GM12878 (cell line): ENCODE measurements at regions not wholly inside any gene's neighbourhood (a gene's known extent, or its start where the extent isn't known, plus 50 kb on each side); places are given as distances from the start of the nearest gene placed in this dataset.

Source experiments
- ATAC-seq: fragments of 200-7000 bp; cut with Tn5 transposase; 3 replicates; pipeline ENCODE4 v1.9.1; 2020; ENCODE audit warnings: mild to moderate bottlenecking, moderate library complexity
- BruUV-seq: library from RNA; stranded (reverse); fragments of 400-500 nt; replicated peaks from 2 replicates; lab custom pipeline; 2021; lab: Mats Ljungman, UMichigan
- CTCF ChIA-PET: fragments of 300-600 bp; sonication (Branson Sonifier 250); formaldehyde crosslinking; extraction: SDS; loops from one replicate; lab custom pipeline; 2021; ENCODE audit warnings: inconsistent platforms; lab: Yijun Ruan, JAX
- POLR2A ChIA-PET: fragments of 350-600 bp; formaldehyde crosslinking; extraction: SDS; loops from one replicate; lab custom pipeline; 2021; ENCODE audit warnings: inconsistent platforms; lab: Charles Lee
- RAD21 ChIA-PET: fragments of 300-600 bp; sonication (Branson Sonifier 250); formaldehyde crosslinking; loops from one replicate; lab custom pipeline; 2023; ENCODE audit warnings: antibody characterized with exemption; ENCODE audit not compliant: unreplicated experiment; lab: Charles Lee
- SMC1A ChIA-PET: fragments of 300-600 bp; sonication (Branson Sonifier 250); formaldehyde crosslinking; loops from one replicate; lab custom pipeline; 2023; ENCODE audit not compliant: unreplicated experiment, uncharacterized antibody; lab: Charles Lee
- DNase-seq: peaks from one replicate; pipeline ENCODE4 v3.0.0-alpha.2; 2011; ENCODE audit warnings: low read depth, low spot score
- FAIRE-seq: peaks from 3 replicates; lab custom pipeline; 2011; peaks lifted over from hg19 to GRCh38; lab: Jason Lieb, UNC
- H2AFZ ChIP-seq: 2 replicates; pipeline ENCODE4 v1.6.0; 2011; ENCODE audit warnings: low read depth, low read length, control low read depth; ENCODE audit not compliant: control insufficient read depth
- H3K27ac ChIP-seq: 2 replicates; pipeline ENCODE4 v1.5.1; 2011; ENCODE audit warnings: control low read depth; ENCODE audit not compliant: control insufficient read depth, insufficient read depth
- H3K27me3 ChIP-seq, 2 experiments: replicated peaks in 1 of 2; 2 replicates each; pipeline versions ENCODE4 v1.6.0 to v1.6.1; 2011; ENCODE audit warnings: low read length in 1 of 2; ENCODE audit not compliant: control insufficient read depth in 2 of 2, insufficient read depth in 2 of 2
- H3K36me3 ChIP-seq, 2 experiments: 2 replicates each; pipeline ENCODE4 v1.5.1; 2011; ENCODE audit warnings: low read length in 1 of 2; ENCODE audit not compliant: control insufficient read depth in 2 of 2, insufficient read depth in 2 of 2
- H3K4me1 ChIP-seq: 2 replicates; pipeline ENCODE4 v1.6.1; 2011; ENCODE audit warnings: mild to moderate bottlenecking, low read length, moderate library complexity, mixed read lengths; ENCODE audit not compliant: control insufficient read depth, insufficient read depth
- H3K4me2 ChIP-seq: 2 replicates; pipeline ENCODE4 v1.6.0; 2011; ENCODE audit warnings: control low read depth; ENCODE audit not compliant: control insufficient read depth, insufficient read depth
- H3K4me3 ChIP-seq: fragments of 200-600 bp; sonication (generic); 2 replicates; pipeline ENCODE4 v1.5.1; 2016
- H3K79me2 ChIP-seq: 2 replicates; pipeline ENCODE4 v1.6.0; 2011; ENCODE audit warnings: low read length; ENCODE audit not compliant: control insufficient read depth, insufficient read depth
- H3K9ac ChIP-seq: 2 replicates; pipeline ENCODE4 v1.8.0; 2011; ENCODE audit warnings: low read length, control low read depth, mixed read lengths; ENCODE audit not compliant: control insufficient read depth, insufficient read depth
- H3K9me3 ChIP-seq: replicated peaks from 3 replicates; pipeline ENCODE4 v1.5.1; 2011; ENCODE audit warnings: mild to moderate bottlenecking, low read length; ENCODE audit not compliant: control insufficient read depth, insufficient read depth
- H4K20me1 ChIP-seq: 2 replicates; pipeline ENCODE4 v1.6.0; 2011; ENCODE audit not compliant: control insufficient read depth, insufficient read depth
- BCL11A ChIP-seq: IDR thresholded peaks from 2 replicates; pipeline ENCODE4 v1.6.1; 2011; ENCODE audit warnings: low read depth, low read length
- CBX3 ChIP-seq: fragments of 200-600 bp; sonication (generic); IDR thresholded peaks from 2 replicates; pipeline ENCODE4 v1.6.1; 2016; ENCODE audit warnings: low read depth, borderline replicate concordance
- EED ChIP-seq: sonication (generic); IDR thresholded peaks from 2 replicates; pipeline ENCODE4 v1.6.1; 2016; ENCODE audit warnings: antibody characterized with exemption, low read depth
- IRF4 ChIP-seq: IDR thresholded peaks from 2 replicates; pipeline ENCODE4 v1.6.1; 2011; ENCODE audit warnings: low read depth, low read length
- KLF5 ChIP-seq: fragments of 450-650 bp; IDR thresholded peaks from 2 replicates; pipeline ENCODE4 v1.6.1; 2014; ENCODE audit warnings: mild to moderate bottlenecking; ENCODE audit not compliant: partially characterized antibody
- PAX5 ChIP-seq: IDR thresholded peaks from 2 replicates; pipeline ENCODE4 v1.6.1; 2011; ENCODE audit warnings: low read depth, low read length, borderline replicate concordance
- POLR2AphosphoS2 ChIP-seq: IDR thresholded peaks from 2 replicates; pipeline ENCODE4 v1.6.1; 2011; ENCODE audit warnings: low read depth, mild to moderate bottlenecking, low read length, improper control_type of control experiment, moderate library complexity
- POU2F2 ChIP-seq: IDR thresholded peaks from 3 replicates; pipeline ENCODE4 v1.6.1; 2011; ENCODE audit warnings: low read depth, mild to moderate bottlenecking, low read length, borderline replicate concordance
- RBBP5 ChIP-seq: fragments of 200-600 bp; sonication (generic); conservative IDR thresholded peaks from 2 replicates; pipeline ENCODE4 v1.6.1; 2016
- SMARCA5 ChIP-seq: fragments of 450-650 bp; IDR thresholded peaks from 2 replicates; pipeline ENCODE4 v1.6.1; 2017; ENCODE audit warnings: mild to moderate bottlenecking
- SRF ChIP-seq, 2 experiments: IDR thresholded peaks; 2 replicates each; pipeline ENCODE4 v1.6.1; 2011; ENCODE audit warnings: low read depth in 2 of 2, low read length in 2 of 2, mild to moderate bottlenecking in 1 of 2, moderate library complexity in 1 of 2
- SUZ12 ChIP-seq: fragments of 200-600 bp; sonication (generic); IDR thresholded peaks from one replicate; pipeline ENCODE4 v1.6.1; 2018; ENCODE audit warnings: antibody characterized with exemption, mild to moderate bottlenecking; ENCODE audit not compliant: unreplicated experiment
- WGBS: methylation state at CpG from one replicate; pipeline ENCODE4 v1.1.6; 2016; ENCODE audit warnings: low lambda C conversion rate; ENCODE audit not compliant: insufficient replicate concordance, insufficient coverage; ENCODE audit errors: missing lambda C conversion rate; 5-methylcytosine and 5-hydroxymethylcytosine counted together
- in situ Hi-C: fragments of 300-500 bp; cut with MboI; formaldehyde crosslinking; loops from 9 replicates; pipeline ENCODE4 v1.14.3; 2018; ENCODE audit warnings: mixed read lengths
- intact Hi-C: fragments of 100-400 bp; cut with micrococcal nuclease; formaldehyde crosslinking; loops from one replicate; pipeline ENCODE4 v1.14.2; 2022; ENCODE audit not compliant: unreplicated experiment
- TF ChIP-seq, protein P1 (sequence below): fragments of 450-650 bp; IDR thresholded peaks from 2 replicates; pipeline ENCODE4 v1.6.1; 2016; ENCODE audit warnings: mild to moderate bottlenecking
- TF ChIP-seq, protein P2 (sequence below): fragments of 450-650 bp; formaldehyde crosslinking; IDR thresholded peaks from 2 replicates; pipeline ENCODE4 v1.4.0; 2020; ENCODE audit warnings: mild to moderate bottlenecking, moderate library complexity
- TF ChIP-seq, protein P3 (sequence below): IDR thresholded peaks from 2 replicates; pipeline ENCODE4 v1.6.1; 2012; ENCODE audit warnings: low read depth, low read length, improper control_type of control experiment

DNA sequence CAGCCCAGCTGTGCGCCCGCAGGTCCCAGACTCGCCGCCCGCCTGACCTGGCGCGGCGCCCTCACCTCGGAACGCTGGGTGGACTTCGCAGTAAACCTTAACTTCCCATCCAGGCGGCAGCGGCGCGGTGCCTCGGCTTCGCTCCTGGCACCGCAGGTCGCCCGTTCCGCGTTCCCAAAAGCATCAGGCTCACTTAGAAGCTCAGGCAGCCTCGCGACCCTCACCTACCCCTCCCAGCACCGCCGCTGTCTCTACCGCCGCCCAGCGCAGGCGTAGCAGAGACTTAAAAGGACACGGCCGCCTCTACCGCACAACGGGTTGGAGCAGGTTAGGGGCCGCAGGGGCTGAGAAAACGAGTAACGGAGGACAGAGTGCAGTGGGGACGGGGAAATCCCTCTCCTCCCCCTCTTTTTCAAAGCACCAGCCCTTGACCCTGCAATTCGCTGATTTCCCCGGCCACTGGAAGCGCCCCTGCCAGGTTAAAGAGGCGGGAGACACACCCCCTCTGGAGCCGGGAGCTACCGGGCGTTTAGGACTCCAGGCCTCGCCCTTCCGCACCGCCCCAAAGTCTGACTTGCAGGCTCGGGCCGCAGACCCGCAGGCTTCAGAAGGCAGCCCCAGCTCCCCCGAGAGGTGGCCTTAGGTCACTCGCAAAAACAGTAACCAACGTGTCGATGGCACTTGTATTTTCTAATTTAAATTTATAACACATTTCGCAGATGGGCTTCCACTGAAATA lies 328.5 kb downstream of the FAM72C start:
- in situ Hi-C loops (no loop called here), intact Hi-C loops (no loop called here)
- 63% methylated on average over 37 of the region's 56 CpGs for whole genome bisulfite sequencing
- POLR2A ChIA-PET = no interaction called here
- FAIRE-seq (no peak), ATAC-seq (no peak), DNase-seq (no peak)
- no peak overlapping the region for H2AFZ ChIP-seq
- H3K79me2 ChIP-seq = no peaks in the 10 kb centered on the region
- TF ChIP-seq SUZ12 (peak; percentile 45), SMARCA5 (no peak), RBBP5 (no peak), POU2F2 (no peak), IRF4 (no peak)
- TF ChIP-seq, protein P1, sequence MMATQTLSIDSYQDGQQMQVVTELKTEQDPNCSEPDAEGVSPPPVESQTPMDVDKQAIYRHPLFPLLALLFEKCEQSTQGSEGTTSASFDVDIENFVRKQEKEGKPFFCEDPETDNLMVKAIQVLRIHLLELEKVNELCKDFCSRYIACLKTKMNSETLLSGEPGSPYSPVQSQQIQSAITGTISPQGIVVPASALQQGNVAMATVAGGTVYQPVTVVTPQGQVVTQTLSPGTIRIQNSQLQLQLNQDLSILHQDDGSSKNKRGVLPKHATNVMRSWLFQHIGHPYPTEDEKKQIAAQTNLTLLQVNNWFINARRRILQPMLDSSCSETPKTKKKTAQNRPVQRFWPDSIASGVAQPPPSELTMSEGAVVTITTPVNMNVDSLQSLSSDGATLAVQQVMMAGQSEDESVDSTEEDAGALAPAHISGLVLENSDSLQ = no peak
- H3K27ac ChIP-seq = no peak overlapping the region
- H3K4me2 ChIP-seq = no peak overlapping the region
- no peaks in the 10 kb centered on the region for H4K20me1 ChIP-seq
- no peaks in the 10 kb centered on the region for H3K36me3 ChIP-seq
- RAD21 ChIA-PET = no interaction called here
- SMC1A ChIA-PET = no interaction called here
- H3K9ac ChIP-seq = no peak overlapping the region
- CTCF ChIA-PET = no interaction called here
- no peaks in the 10 kb centered on the region for H3K9me3 ChIP-seq
- H3K4me3 ChIP-seq = no peak overlapping the region
- no TSS peak for BruUV-seq
- H3K4me1 ChIP-seq = no peaks in the 10 kb centered on the region
- no peaks in the 10 kb centered on the region; a peak in 1 of 4 replicates for H3K27me3 ChIP-seq

- no peak overlapping the region for H2AFZ ChIP-seq
- H3K36me3 ChIP-seq = no peaks in the 10 kb centered on the region
- no peaks in the 10 kb centered on the region for H4K20me1 ChIP-seq
- ChIA-PET CTCF (no interaction called here), POLR2A (no interaction called here), RAD21 (no interaction called here), SMC1A (no interaction called here)
- no peak overlapping the region for H3K9ac ChIP-seq
- no peak for FAIRE-seq
- no peak for ATAC-seq
- no peak for DNase-seq
- no peak overlapping the region for H3K27ac ChIP-seq
- in situ Hi-C loops (no loop called here), intact Hi-C loops (no loop called here)
- H3K79me2 ChIP-seq = no peaks in the 10 kb centered on the region
- no peaks in the 10 kb centered on the region for H3K9me3 ChIP-seq
- no peaks in the 10 kb centered on the region for H3K4me1 ChIP-seq
- H3K27me3 ChIP-seq = no peaks in the 10 kb centered on the region
- 0% methylated on average over 2 of the region's 2 CpGs for WGBS
- H3K4me3 ChIP-seq = no peak overlapping the region
- no peak overlapping the region for H3K4me2 ChIP-seq
- no TSS peak for BruUV-seq
- TF ChIP-seq BCL11A (no peak), PAX5 (no peak), EED (no peak), CBX3 (no peak), POLR2AphosphoS2 (no peak), SRF (IDR thresholded peaks at IDR 0.05; ENCODE audit: low read depth in 2 of 2, low read length in 2 of 2) (no peak), KLF5 (no peak)
- TF ChIP-seq, protein P2, sequence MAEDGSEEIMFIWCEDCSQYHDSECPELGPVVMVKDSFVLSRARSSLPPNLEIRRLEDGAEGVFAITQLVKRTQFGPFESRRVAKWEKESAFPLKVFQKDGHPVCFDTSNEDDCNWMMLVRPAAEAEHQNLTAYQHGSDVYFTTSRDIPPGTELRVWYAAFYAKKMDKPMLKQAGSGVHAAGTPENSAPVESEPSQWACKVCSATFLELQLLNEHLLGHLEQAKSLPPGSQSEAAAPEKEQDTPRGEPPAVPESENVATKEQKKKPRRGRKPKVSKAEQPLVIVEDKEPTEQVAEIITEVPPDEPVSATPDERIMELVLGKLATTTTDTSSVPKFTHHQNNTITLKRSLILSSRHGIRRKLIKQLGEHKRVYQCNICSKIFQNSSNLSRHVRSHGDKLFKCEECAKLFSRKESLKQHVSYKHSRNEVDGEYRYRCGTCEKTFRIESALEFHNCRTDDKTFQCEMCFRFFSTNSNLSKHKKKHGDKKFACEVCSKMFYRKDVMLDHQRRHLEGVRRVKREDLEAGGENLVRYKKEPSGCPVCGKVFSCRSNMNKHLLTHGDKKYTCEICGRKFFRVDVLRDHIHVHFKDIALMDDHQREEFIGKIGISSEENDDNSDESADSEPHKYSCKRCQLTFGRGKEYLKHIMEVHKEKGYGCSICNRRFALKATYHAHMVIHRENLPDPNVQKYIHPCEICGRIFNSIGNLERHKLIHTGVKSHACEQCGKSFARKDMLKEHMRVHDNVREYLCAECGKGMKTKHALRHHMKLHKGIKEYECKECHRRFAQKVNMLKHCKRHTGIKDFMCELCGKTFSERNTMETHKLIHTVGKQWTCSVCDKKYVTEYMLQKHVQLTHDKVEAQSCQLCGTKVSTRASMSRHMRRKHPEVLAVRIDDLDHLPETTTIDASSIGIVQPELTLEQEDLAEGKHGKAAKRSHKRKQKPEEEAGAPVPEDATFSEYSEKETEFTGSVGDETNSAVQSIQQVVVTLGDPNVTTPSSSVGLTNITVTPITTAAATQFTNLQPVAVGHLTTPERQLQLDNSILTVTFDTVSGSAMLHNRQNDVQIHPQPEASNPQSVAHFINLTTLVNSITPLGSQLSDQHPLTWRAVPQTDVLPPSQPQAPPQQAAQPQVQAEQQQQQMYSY (CRISPR knock-in tag) = no peak
- TF ChIP-seq, protein P3, sequence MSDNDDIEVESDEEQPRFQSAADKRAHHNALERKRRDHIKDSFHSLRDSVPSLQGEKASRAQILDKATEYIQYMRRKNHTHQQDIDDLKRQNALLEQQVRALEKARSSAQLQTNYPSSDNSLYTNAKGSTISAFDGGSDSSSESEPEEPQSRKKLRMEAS = no peak
These were observed 345.9 kb downstream of the FAM72C start for GRCh38 chr1:143625886-143626285.
